Stimulated activated CD4-positive, alpha-beta T cell treated with anti-CD3 and anti-CD28 coated beads, Interleukin-2, amount 100 ng/mL, for 48 hours (primary cell): ENCODE measurements at regions not wholly inside any gene's neighbourhood (a gene's known extent, or its start where the extent isn't known, plus 50 kb on each side); places are given as distances from the start of the nearest gene placed in this dataset.

Source experiments
- DNase-seq, 2 donors: peaks; one replicate each; pipeline ENCODE4 v3.0.0-alpha.2; 2020

- DNase-seq = no peak
Measured at GRCh38 chr15:35320158-35320780, 225.7 kb downstream of the DPH6 start.

GRCh38 chr15:35319354-35319753 lies 226.6 kb downstream of the DPH6 start:
- no peak for DNase-seq

- DNase-seq = no peak
Measured at GRCh38 chr15:35317217-35317616, 228.7 kb downstream of the DPH6 start.

GRCh38 chr15:35312344-35312743 lies 227.2 kb upstream of the NANOGP8 start:
- DNase-seq = no peak

GRCh38 chr15:35311615-35312014 lies 226.5 kb upstream of the NANOGP8 start:
- DNase-seq = no peak

GRCh38 chr15:35309886-35310285 lies 224.8 kb upstream of the NANOGP8 start:
- DNase-seq = no peak

GRCh38 chr15:35308802-35309201 lies 223.7 kb upstream of the NANOGP8 start:
- DNase-seq = no peak

GRCh38 chr15:35307676-35308075 lies 222.6 kb upstream of the NANOGP8 start:
- DNase-seq = no peak

- no peak for DNase-seq
Measured at GRCh38 chr15:35307026-35307425, 221.9 kb upstream of the NANOGP8 start.

GRCh38 chr15:35306361-35306981 lies 221.4 kb upstream of the NANOGP8 start:
- no peak for DNase-seq

GRCh38 chr15:35305946-35306345 lies 220.9 kb upstream of the NANOGP8 start:
- DNase-seq = no peak

GRCh38 chr15:35305031-35305550 lies 220.0 kb upstream of the NANOGP8 start:
- no peak for DNase-seq

GRCh38 chr15:35304389-35304788 lies 219.3 kb upstream of the NANOGP8 start:
- no peak for DNase-seq

- no peak for DNase-seq
Measured at GRCh38 chr15:35302334-35302733, 217.2 kb upstream of the NANOGP8 start.

GRCh38 chr15:35301088-35301487 lies 216.0 kb upstream of the NANOGP8 start:
- DNase-seq = no peak

GRCh38 chr15:35299059-35299735 lies 214.1 kb upstream of the NANOGP8 start:
- no peak for DNase-seq

- no peak for DNase-seq
Measured at GRCh38 chr15:35298509-35298908, 213.4 kb upstream of the NANOGP8 start.

- DNase-seq = no peak
Measured at GRCh38 chr15:35293353-35294130, 208.4 kb upstream of the NANOGP8 start.

GRCh38 chr15:35290301-35290721 lies 205.2 kb upstream of the NANOGP8 start:
- no peak for DNase-seq

GRCh38 chr15:35289024-35289617 lies 204.0 kb upstream of the NANOGP8 start:
- DNase-seq = no peak

- no peak for DNase-seq
Measured at GRCh38 chr15:35288580-35288979, 203.5 kb upstream of the NANOGP8 start.

GRCh38 chr15:35286721-35287120 lies 201.6 kb upstream of the NANOGP8 start:
- DNase-seq = no peak

GRCh38 chr15:35282965-35283496 lies 197.9 kb upstream of the NANOGP8 start:
- no peak for DNase-seq
